Vagina (tissue), 2 donors: ENCODE measurements at regions not wholly inside any gene's neighbourhood (a gene's known extent, or its start where the extent isn't known, plus 50 kb on each side); places are given as distances from the start of the nearest gene placed in this dataset.

Source experiments
- POLR2A ChIP-seq, 2 donors: fragments of 450-650 bp; IDR thresholded peaks; one replicate each; pipeline ENCODE4 v1.6.1; 2017; ENCODE audit warnings: antibody characterized with exemption in 2 of 2, mild to moderate bottlenecking in 2 of 2, moderate library complexity in 2 of 2
- TF ChIP-seq, protein P1 (sequence below), 3 experiments: fragments of 450-650 bp in 2 of 3; fragments of 200-600 bp in 1 of 3; sonication (generic) in 1 of 3; IDR thresholded peaks; one replicate each; pipeline ENCODE4 v1.5.1; 2017 to 2019; ENCODE audit warnings: antibody characterized with exemption in 3 of 3, mild to moderate bottlenecking in 2 of 3, moderate library complexity in 2 of 3

DNA sequence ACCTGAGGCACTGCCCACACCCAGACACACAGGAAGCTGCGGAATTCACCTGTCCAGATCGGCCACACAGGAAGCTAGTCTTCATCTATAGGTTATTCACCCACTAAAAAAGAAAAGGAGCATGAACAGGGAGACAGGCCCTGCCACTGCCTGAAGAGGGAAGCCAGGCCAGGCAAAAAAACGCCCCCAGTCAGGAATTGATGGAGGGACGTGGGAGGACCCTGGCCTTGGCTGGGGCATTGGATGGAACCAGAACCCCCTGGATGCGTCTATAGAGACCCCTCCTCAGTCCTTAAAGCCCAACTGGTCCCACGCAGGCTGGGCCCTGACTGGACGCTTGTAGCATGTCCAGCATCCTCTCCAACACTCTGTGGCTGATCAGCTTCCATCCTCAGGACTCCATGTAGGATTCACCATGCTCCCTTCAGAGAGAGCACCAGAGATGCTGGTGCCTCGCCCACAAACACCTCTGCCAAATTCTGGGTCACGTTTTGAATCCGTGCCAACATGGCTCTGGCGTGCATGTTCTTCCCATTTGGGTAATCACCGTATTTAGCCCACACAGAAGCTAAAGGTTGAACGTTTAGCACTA lies 259.3 kb upstream of the TCERG1L start:
- TF ChIP-seq, protein P1, sequence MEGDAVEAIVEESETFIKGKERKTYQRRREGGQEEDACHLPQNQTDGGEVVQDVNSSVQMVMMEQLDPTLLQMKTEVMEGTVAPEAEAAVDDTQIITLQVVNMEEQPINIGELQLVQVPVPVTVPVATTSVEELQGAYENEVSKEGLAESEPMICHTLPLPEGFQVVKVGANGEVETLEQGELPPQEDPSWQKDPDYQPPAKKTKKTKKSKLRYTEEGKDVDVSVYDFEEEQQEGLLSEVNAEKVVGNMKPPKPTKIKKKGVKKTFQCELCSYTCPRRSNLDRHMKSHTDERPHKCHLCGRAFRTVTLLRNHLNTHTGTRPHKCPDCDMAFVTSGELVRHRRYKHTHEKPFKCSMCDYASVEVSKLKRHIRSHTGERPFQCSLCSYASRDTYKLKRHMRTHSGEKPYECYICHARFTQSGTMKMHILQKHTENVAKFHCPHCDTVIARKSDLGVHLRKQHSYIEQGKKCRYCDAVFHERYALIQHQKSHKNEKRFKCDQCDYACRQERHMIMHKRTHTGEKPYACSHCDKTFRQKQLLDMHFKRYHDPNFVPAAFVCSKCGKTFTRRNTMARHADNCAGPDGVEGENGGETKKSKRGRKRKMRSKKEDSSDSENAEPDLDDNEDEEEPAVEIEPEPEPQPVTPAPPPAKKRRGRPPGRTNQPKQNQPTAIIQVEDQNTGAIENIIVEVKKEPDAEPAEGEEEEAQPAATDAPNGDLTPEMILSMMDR (IDR thresholded peaks at IDR 0.05): no peak
- no peak for TF ChIP-seq POLR2A (IDR thresholded peaks at IDR 0.05)
